ENCODE measurements at regions not wholly inside any gene's neighbourhood (a gene's known extent, or its start where the extent isn't known, plus 50 kb on each side); places are given as distances from the start of the nearest gene placed in this dataset.

GRCh38 chr1:4517186-4517954 lies 137.0 kb upstream of the AJAP1 start:
- no peak for TF ChIP-seq CTCF (conservative IDR thresholded peaks at IDR 0.05; ENCODE audit: low read depth, low read length)
- no peaks in the 10 kb centered on the region for H3K27me3 ChIP-seq (ENCODE audit: insufficient read depth, low read depth)
- no peak overlapping the region for H3K4me3 ChIP-seq (IDR thresholded peaks at IDR 0.05; ENCODE audit: insufficient read depth, low read depth, low read length)
- no peak overlapping the region for H3K4me2 ChIP-seq
- H3K9ac ChIP-seq, result no peak overlapping the region
- no peak overlapping the region for H3K27ac ChIP-seq
- H3K4me1 ChIP-seq (ENCODE audit: low read depth, poor library complexity, severe bottlenecking), result no peaks in the 10 kb centered on the region
- H3K79me2 ChIP-seq (ENCODE audit: insufficient read depth, low read depth), result no peaks in the 10 kb centered on the region
- H2AFZ ChIP-seq (ENCODE audit: low read depth), result no peak overlapping the region
- no peaks in the 10 kb centered on the region for H3K36me3 ChIP-seq (ENCODE audit: insufficient read depth)
- no peaks in the 10 kb centered on the region for H4K20me1 ChIP-seq (ENCODE audit: insufficient read depth)

- Histone ChIP-seq H3K4me1 (ENCODE audit: low read depth, poor library complexity, severe bottlenecking) (no peaks in the 10 kb centered on the region), H2AFZ (ENCODE audit: low read depth) (no peak overlapping the region), H3K36me3 (ENCODE audit: insufficient read depth) (no peaks in the 10 kb centered on the region), H3K27me3 (ENCODE audit: insufficient read depth, low read depth) (no peaks in the 10 kb centered on the region), H3K4me3 (IDR thresholded peaks at IDR 0.05; ENCODE audit: insufficient read depth, low read depth, low read length) (no peak overlapping the region), H3K9ac (no peak overlapping the region), H4K20me1 (ENCODE audit: insufficient read depth) (no peaks in the 10 kb centered on the region), H3K4me2 (no peak overlapping the region), H3K27ac (no peak overlapping the region), H3K79me2 (ENCODE audit: insufficient read depth, low read depth) (no peaks in the 10 kb centered on the region)
- TF ChIP-seq CTCF (conservative IDR thresholded peaks at IDR 0.05; ENCODE audit: low read depth, low read length), result no peak
Observed at GRCh38 chr1:4518621-4519020, 135.8 kb upstream of the AJAP1 start.

DNA sequence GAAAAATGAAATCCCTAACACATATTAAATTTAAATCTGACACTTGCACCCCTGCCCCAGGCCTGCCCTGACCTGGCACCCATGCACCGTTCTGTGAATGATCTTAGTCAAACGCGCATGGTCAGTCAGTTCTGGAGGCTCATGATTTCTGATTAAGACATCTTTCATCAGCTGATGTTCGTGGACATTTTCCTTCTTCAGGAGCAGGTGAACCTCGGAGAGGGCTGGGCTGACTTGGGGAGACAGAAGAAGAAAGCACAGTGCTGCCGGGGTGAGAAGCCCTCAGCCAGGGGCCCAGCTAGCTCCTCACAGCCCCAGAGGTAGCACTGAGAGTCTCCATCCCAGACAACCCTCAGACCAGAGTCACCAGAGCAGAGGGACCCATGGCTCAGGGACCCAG lies 134.5 kb upstream of the AJAP1 start:
- Histone ChIP-seq H2AFZ (ENCODE audit: low read depth) (no peak overlapping the region), H3K9ac (no peak overlapping the region), H4K20me1 (ENCODE audit: insufficient read depth) (no peaks in the 10 kb centered on the region), H3K36me3 (ENCODE audit: insufficient read depth) (no peaks in the 10 kb centered on the region), H3K4me3 (IDR thresholded peaks at IDR 0.05; ENCODE audit: insufficient read depth, low read depth, low read length) (no peak overlapping the region), H3K27ac (no peak overlapping the region), H3K4me1 (ENCODE audit: low read depth, poor library complexity, severe bottlenecking) (no peaks in the 10 kb centered on the region), H3K27me3 (ENCODE audit: insufficient read depth, low read depth) (no peaks in the 10 kb centered on the region), H3K4me2 (no peak overlapping the region), H3K79me2 (ENCODE audit: insufficient read depth, low read depth) (no peaks in the 10 kb centered on the region)
- TF ChIP-seq CTCF (conservative IDR thresholded peaks at IDR 0.05; ENCODE audit: low read depth, low read length), result no peak

DNA sequence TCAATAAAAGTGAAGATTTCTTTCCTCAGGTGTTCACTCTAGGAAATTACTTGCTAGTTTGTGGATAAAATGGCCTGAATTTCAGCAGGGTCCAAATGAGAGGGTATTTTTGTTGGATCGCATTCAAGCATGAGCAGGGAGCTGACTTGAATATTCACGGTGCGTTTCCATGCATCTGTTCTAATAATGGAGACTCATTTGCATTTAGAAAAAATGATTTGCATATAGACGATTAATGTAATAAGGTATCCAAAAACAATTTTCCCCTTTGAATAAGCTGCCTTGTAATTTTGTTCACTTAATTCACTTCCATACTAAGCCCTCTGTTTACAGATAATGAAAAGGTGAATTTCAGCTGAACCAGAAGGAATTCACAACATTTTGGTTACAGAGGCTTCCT lies 130.9 kb upstream of the AJAP1 start:
- H3K4me2 ChIP-seq, result no peak overlapping the region
- no peaks in the 10 kb centered on the region for H3K79me2 ChIP-seq (ENCODE audit: insufficient read depth, low read depth)
- no peak overlapping the region for H3K4me3 ChIP-seq (IDR thresholded peaks at IDR 0.05; ENCODE audit: insufficient read depth, low read depth, low read length)

More for the DNA sequence above, 130.9 kb upstream of the AJAP1 start:
- Histone ChIP-seq H3K36me3 (ENCODE audit: insufficient read depth) (no peaks in the 10 kb centered on the region), H3K27me3 (ENCODE audit: insufficient read depth, low read depth) (peaks cover 3% of the 10 kb centered on the region; the same call in 1 of the 2 replicates), H3K9ac (no peak overlapping the region), H2AFZ (ENCODE audit: low read depth) (no peak overlapping the region), H3K4me1 (ENCODE audit: low read depth, poor library complexity, severe bottlenecking) (no peaks in the 10 kb centered on the region), H3K27ac (no peak overlapping the region), H4K20me1 (ENCODE audit: insufficient read depth) (no peaks in the 10 kb centered on the region)
- TF ChIP-seq CTCF (conservative IDR thresholded peaks at IDR 0.05; ENCODE audit: low read depth, low read length), result no peak
